ENCODE measurements at regions not wholly inside any gene's neighbourhood (a gene's known extent, or its start where the extent isn't known, plus 50 kb on each side); places are given as distances from the start of the nearest gene placed in this dataset.

- WGBS, 2 experiments = 94% methylated on average over 14 of the region's 14 CpGs
- no peaks in the 10 kb centered on the region for H3K9me3 ChIP-seq (ENCODE audit: control insufficient read depth, low read length)
- H3K36me3 ChIP-seq (ENCODE audit: control insufficient read depth, insufficient read depth, low read length) = no peaks in the 10 kb centered on the region
- no peaks in the 10 kb centered on the region for H3K4me1 ChIP-seq (ENCODE audit: control insufficient read depth, insufficient read depth, low read length)
- no peak overlapping the region for H3K4me3 ChIP-seq (ENCODE audit: insufficient read depth, low read depth, low read length)
- no peak overlapping the region for H3K27ac ChIP-seq (ENCODE audit: insufficient read depth, low read depth, low read length, poor library complexity, severe bottlenecking)
- no peaks in the 10 kb centered on the region for H3K27me3 ChIP-seq (ENCODE audit: control insufficient read depth, insufficient read depth, low read length, poor library complexity, severe bottlenecking)
These were observed 119.9 kb upstream of the HS6ST1 start for GRCh38 chr2:128438586-128438985.

- WGBS, 2 experiments = 83 to 85% methylated on average over 12 of the region's 12 CpGs
- Histone ChIP-seq H3K27ac (ENCODE audit: insufficient read depth, low read depth, low read length, poor library complexity, severe bottlenecking) (no peak overlapping the region), H3K4me3 (ENCODE audit: insufficient read depth, low read depth, low read length) (no peak overlapping the region), H3K4me1 (ENCODE audit: control insufficient read depth, insufficient read depth, low read length) (no peaks in the 10 kb centered on the region), H3K9me3 (ENCODE audit: control insufficient read depth, low read length) (no peaks in the 10 kb centered on the region), H3K36me3 (ENCODE audit: control insufficient read depth, insufficient read depth, low read length) (no peaks in the 10 kb centered on the region), H3K27me3 (ENCODE audit: control insufficient read depth, insufficient read depth, low read length, poor library complexity, severe bottlenecking) (no peaks in the 10 kb centered on the region)
These were observed 120.5 kb upstream of the HS6ST1 start for GRCh38 chr2:128439031-128439790.

- WGBS, 2 experiments = 86% methylated on average over 13 of the region's 13 CpGs
- Histone ChIP-seq H3K27ac (ENCODE audit: insufficient read depth, low read depth, low read length, poor library complexity, severe bottlenecking) (no peak overlapping the region), H3K9me3 (ENCODE audit: control insufficient read depth, low read length) (no peaks in the 10 kb centered on the region), H3K4me3 (ENCODE audit: insufficient read depth, low read depth, low read length) (no peak overlapping the region), H3K4me1 (ENCODE audit: control insufficient read depth, insufficient read depth, low read length) (no peaks in the 10 kb centered on the region), H3K36me3 (ENCODE audit: control insufficient read depth, insufficient read depth, low read length) (no peaks in the 10 kb centered on the region), H3K27me3 (ENCODE audit: control insufficient read depth, insufficient read depth, low read length, poor library complexity, severe bottlenecking) (no peaks in the 10 kb centered on the region)
These were observed 121.4 kb upstream of the HS6ST1 start for GRCh38 chr2:128439791-128440665.

- H3K27ac ChIP-seq (ENCODE audit: insufficient read depth, low read depth, low read length, poor library complexity, severe bottlenecking) = no peak overlapping the region
- 94% methylated on average over 14 of the region's 14 CpGs for WGBS, 2 experiments
- no peak overlapping the region for H3K4me3 ChIP-seq (ENCODE audit: insufficient read depth, low read depth, low read length)
- no peaks in the 10 kb centered on the region for H3K36me3 ChIP-seq (ENCODE audit: control insufficient read depth, insufficient read depth, low read length)
- H3K9me3 ChIP-seq (ENCODE audit: control insufficient read depth, low read length) = no peaks in the 10 kb centered on the region
- no peaks in the 10 kb centered on the region for H3K27me3 ChIP-seq (ENCODE audit: control insufficient read depth, insufficient read depth, low read length, poor library complexity, severe bottlenecking)
- no peaks in the 10 kb centered on the region for H3K4me1 ChIP-seq (ENCODE audit: control insufficient read depth, insufficient read depth, low read length)
These were observed 122.1 kb upstream of the HS6ST1 start for GRCh38 chr2:128440666-128441340.

GRCh38 chr2:128441341-128442052, 122.8 kb upstream of the HS6ST1 start:
- Histone ChIP-seq H3K9me3 (ENCODE audit: control insufficient read depth, low read length) (no peaks in the 10 kb centered on the region), H3K27me3 (ENCODE audit: control insufficient read depth, insufficient read depth, low read length, poor library complexity, severe bottlenecking) (no peaks in the 10 kb centered on the region), H3K36me3 (ENCODE audit: control insufficient read depth, insufficient read depth, low read length) (no peaks in the 10 kb centered on the region), H3K4me1 (ENCODE audit: control insufficient read depth, insufficient read depth, low read length) (no peaks in the 10 kb centered on the region), H3K4me3 (ENCODE audit: insufficient read depth, low read depth, low read length) (no peak overlapping the region), H3K27ac (ENCODE audit: insufficient read depth, low read depth, low read length, poor library complexity, severe bottlenecking) (no peak overlapping the region)
- 93 to 95% methylated on average over 18 of the region's 18 CpGs for WGBS, 2 experiments

DNA sequence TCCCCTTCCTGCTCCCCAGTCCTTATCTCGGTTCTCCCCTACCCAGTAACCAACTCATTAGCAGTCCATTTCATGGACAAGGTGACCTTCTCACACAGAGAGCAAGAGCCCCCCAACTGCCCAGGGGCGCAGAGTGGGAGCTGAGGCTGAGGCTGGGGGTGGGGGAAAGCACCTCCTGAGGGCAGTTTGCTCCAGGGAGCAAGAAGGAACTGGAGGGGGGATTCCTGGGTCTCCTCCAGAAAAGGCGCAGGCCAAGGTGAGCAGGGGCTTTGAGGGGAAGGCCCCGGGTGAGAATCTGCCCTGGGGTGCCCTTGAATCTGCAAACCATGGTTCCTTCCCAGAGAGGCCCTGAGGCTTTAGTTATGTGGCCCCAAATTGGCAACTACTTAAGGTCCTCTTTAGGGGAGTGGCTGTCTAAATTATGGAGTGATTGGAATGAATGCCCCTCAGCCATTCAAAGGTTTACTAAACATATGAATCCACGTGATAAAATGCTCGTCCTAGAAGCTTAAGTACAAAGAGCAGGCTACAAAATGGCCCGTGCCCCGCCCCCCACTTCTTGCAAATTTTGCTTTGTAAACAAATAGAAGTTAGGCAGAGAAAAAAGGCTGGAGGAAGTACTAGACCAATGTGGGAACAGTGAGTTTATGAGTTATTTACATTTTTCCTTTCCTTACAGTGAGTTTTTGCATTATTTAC, 123.5 kb upstream of the HS6ST1 start:
- no peaks in the 10 kb centered on the region for H3K27me3 ChIP-seq (ENCODE audit: control insufficient read depth, insufficient read depth, low read length, poor library complexity, severe bottlenecking)
- H3K4me1 ChIP-seq (ENCODE audit: control insufficient read depth, insufficient read depth, low read length) = no peaks in the 10 kb centered on the region
- no peaks in the 10 kb centered on the region for H3K9me3 ChIP-seq (ENCODE audit: control insufficient read depth, low read length)
- H3K4me3 ChIP-seq (ENCODE audit: insufficient read depth, low read depth, low read length) = no peak overlapping the region
- H3K27ac ChIP-seq (ENCODE audit: insufficient read depth, low read depth, low read length, poor library complexity, severe bottlenecking) = no peak overlapping the region
- WGBS, 2 experiments = 69 to 71% methylated on average over 8 of the region's 8 CpGs
- H3K36me3 ChIP-seq (ENCODE audit: control insufficient read depth, insufficient read depth, low read length) = no peaks in the 10 kb centered on the region

DNA sequence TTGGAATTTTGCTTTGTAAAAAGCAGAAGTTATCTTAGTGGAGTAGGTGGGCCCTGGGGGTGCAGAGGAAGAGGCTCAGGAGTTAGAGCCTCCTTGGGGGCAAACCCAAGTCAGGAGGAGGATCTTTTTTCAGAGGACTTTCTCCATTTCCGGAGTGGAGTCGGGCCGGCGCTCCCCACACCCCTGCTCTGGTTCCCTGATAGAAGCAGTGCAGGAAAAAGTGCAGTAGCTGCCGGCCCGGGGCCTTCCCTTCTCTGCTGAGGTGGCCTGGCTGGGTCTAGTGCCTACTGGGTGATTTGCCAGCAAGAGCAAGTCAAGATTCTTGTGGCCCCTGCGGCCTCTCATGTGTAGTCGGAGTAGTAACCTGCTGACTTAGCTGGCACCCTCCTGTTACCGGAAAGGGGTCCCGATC, 124.2 kb upstream of the HS6ST1 start:
- Histone ChIP-seq H3K9me3 (ENCODE audit: control insufficient read depth, low read length) (no peaks in the 10 kb centered on the region), H3K27me3 (ENCODE audit: control insufficient read depth, insufficient read depth, low read length, poor library complexity, severe bottlenecking) (no peaks in the 10 kb centered on the region), H3K27ac (ENCODE audit: insufficient read depth, low read depth, low read length, poor library complexity, severe bottlenecking) (no peak overlapping the region), H3K4me1 (ENCODE audit: control insufficient read depth, insufficient read depth, low read length) (no peaks in the 10 kb centered on the region), H3K36me3 (ENCODE audit: control insufficient read depth, insufficient read depth, low read length) (no peaks in the 10 kb centered on the region), H3K4me3 (ENCODE audit: insufficient read depth, low read depth, low read length) (no peak overlapping the region)
- WGBS, 2 experiments = 54 to 58% methylated on average over 10 of the region's 10 CpGs

- no peak overlapping the region for H3K27ac ChIP-seq (ENCODE audit: insufficient read depth, low read depth, low read length, poor library complexity, severe bottlenecking)
- no peaks in the 10 kb centered on the region for H3K4me1 ChIP-seq (ENCODE audit: control insufficient read depth, insufficient read depth, low read length)
- no peaks in the 10 kb centered on the region for H3K9me3 ChIP-seq (ENCODE audit: control insufficient read depth, low read length)
- no peaks in the 10 kb centered on the region for H3K27me3 ChIP-seq (ENCODE audit: control insufficient read depth, insufficient read depth, low read length, poor library complexity, severe bottlenecking)
- no peak overlapping the region for H3K4me3 ChIP-seq (ENCODE audit: insufficient read depth, low read depth, low read length)
- 94 to 95% methylated on average over 7 of the region's 7 CpGs for WGBS, 2 experiments
- H3K36me3 ChIP-seq (ENCODE audit: control insufficient read depth, insufficient read depth, low read length) = no peaks in the 10 kb centered on the region
These were observed 125.6 kb upstream of the HS6ST1 start for GRCh38 chr2:128444121-128444771.

- Histone ChIP-seq H3K9me3 (ENCODE audit: control insufficient read depth, low read length) (no peaks in the 10 kb centered on the region), H3K4me3 (ENCODE audit: insufficient read depth, low read depth, low read length) (no peak overlapping the region), H3K27ac (ENCODE audit: insufficient read depth, low read depth, low read length, poor library complexity, severe bottlenecking) (no peak overlapping the region), H3K36me3 (ENCODE audit: control insufficient read depth, insufficient read depth, low read length) (no peaks in the 10 kb centered on the region), H3K4me1 (ENCODE audit: control insufficient read depth, insufficient read depth, low read length) (no peaks in the 10 kb centered on the region), H3K27me3 (ENCODE audit: control insufficient read depth, insufficient read depth, low read length, poor library complexity, severe bottlenecking) (no peaks in the 10 kb centered on the region)
- WGBS, 2 experiments = 89 to 90% methylated on average over 10 of the region's 10 CpGs
These were observed 126.3 kb upstream of the HS6ST1 start for GRCh38 chr2:128444816-128445522.
